PC-9 (cell line): ENCODE measurements at regions not wholly inside any gene's neighbourhood (a gene's known extent, or its start where the extent isn't known, plus 50 kb on each side); places are given as distances from the start of the nearest gene placed in this dataset.

Experiments used
- BruUV-seq: library from RNA; stranded (reverse); fragments of 400-500 nt; replicated peaks from 2 replicates; lab custom pipeline; 2021; lab: Mats Ljungman, UMichigan
- CTCF ChIA-PET: fragments of 300-600 bp; sonication (Branson Sonifier 250); formaldehyde crosslinking; loops from one replicate; lab custom pipeline; 2022; ENCODE audit warnings: antibody characterized with exemption; lab: Charles Lee
- POLR2A ChIA-PET: fragments of 300-600 bp; sonication (Branson Sonifier 250); formaldehyde crosslinking; loops from one replicate; lab custom pipeline; 2022; ENCODE audit warnings: antibody characterized with exemption; ENCODE audit not compliant: unreplicated experiment; lab: Charles Lee
- DNase-seq, 2 experiments: peaks; one replicate each; pipeline versions ENCODE4 v3.0.0 to v3.0.0-alpha.2; 2015 to 2022; ENCODE audit warnings: mixed read lengths in 1 of 2
- H2AFZ ChIP-seq: fragments of 200-600 bp; sonication (generic); 2 replicates; pipeline ENCODE4 v1.8.1; 2017; ENCODE audit warnings: antibody characterized with exemption
- H3F3A ChIP-seq: fragments of 200-600 bp; sonication (generic); 2 replicates; pipeline ENCODE4 v1.8.1; 2017; ENCODE audit warnings: antibody characterized with exemption, mild to moderate bottlenecking, low read depth; ENCODE audit not compliant: insufficient read depth
- H3K27ac ChIP-seq: fragments of 200-600 bp; sonication (generic); 2 replicates; pipeline ENCODE4 v1.6.1; 2016; ENCODE audit warnings: mixed run types
- H3K27me3 ChIP-seq: fragments of 200-600 bp; sonication (generic); 2 replicates; pipeline ENCODE4 v1.6.1; 2016; ENCODE audit warnings: low read depth, mixed run types; ENCODE audit not compliant: insufficient read depth
- H3K36me3 ChIP-seq: fragments of 200-600 bp; sonication (generic); 2 replicates; pipeline ENCODE4 v1.6.1; 2016; ENCODE audit warnings: low read depth, mixed run types
- H3K4me1 ChIP-seq: fragments of 200-600 bp; sonication (generic); replicated peaks from 2 replicates; pipeline ENCODE4 v1.6.1; 2016; ENCODE audit warnings: mixed run types; ENCODE audit not compliant: insufficient read depth
- H3K4me2 ChIP-seq: fragments of 200-600 bp; sonication (generic); 2 replicates; pipeline ENCODE4 v1.6.1; 2017; ENCODE audit warnings: mixed run types
- H3K4me3 ChIP-seq: fragments of 200-600 bp; sonication (generic); 2 replicates; pipeline ENCODE4 v1.6.1; 2016; ENCODE audit warnings: mixed run types
- H3K79me2 ChIP-seq: fragments of 200-600 bp; sonication (generic); 2 replicates; pipeline ENCODE4 v1.6.1; 2017; ENCODE audit warnings: low read depth, mixed run types
- H3K9me2 ChIP-seq: fragments of 200-600 bp; sonication (generic); 2 replicates; pipeline ENCODE4 v1.8.1; 2017; ENCODE audit warnings: mild to moderate bottlenecking; ENCODE audit not compliant: insufficient read depth
- H3K9me3 ChIP-seq: fragments of 200-600 bp; sonication (generic); 2 replicates; pipeline ENCODE4 v1.8.1; 2016; ENCODE audit warnings: low read depth; ENCODE audit not compliant: insufficient read depth
- H4K20me1 ChIP-seq: fragments of 200-600 bp; sonication (generic); 2 replicates; pipeline ENCODE4 v1.8.1; 2017; ENCODE audit not compliant: insufficient read depth
- CTCF ChIP-seq: fragments of 200-600 bp; sonication (generic); conservative IDR thresholded peaks from 2 replicates; pipeline ENCODE4 v1.6.1; 2017; ENCODE audit warnings: mixed run types, antibody characterized with exemption, mild to moderate bottlenecking, moderate library complexity
- EZH2 ChIP-seq: fragments of 200-600 bp; sonication (generic); IDR thresholded peaks from 2 replicates; pipeline ENCODE4 v1.8.0; 2017; ENCODE audit warnings: antibody characterized with exemption, low read depth
- intact Hi-C: fragments of 100-400 bp; cut with micrococcal nuclease; formaldehyde crosslinking; loops from one replicate; pipeline ENCODE4 v1.10.0; 2022; ENCODE audit not compliant: unreplicated experiment

- no TSS peak for BruUV-seq
Measured at GRCh38 chr13:68627379-68627778, 1397.2 kb upstream of the PCDH9 start.

GRCh38 chr13:68616600-68617222 lies 1386.6 kb upstream of the PCDH9 start:
- H3K4me1 ChIP-seq: no peaks in the 10 kb centered on the region
- intact Hi-C loops: no loop called here
- DNase-seq: no peak
- H3F3A ChIP-seq: no peaks in the 10 kb centered on the region
- POLR2A ChIA-PET: no interaction called here
- no peak overlapping the region for H3K4me3 ChIP-seq
- no peaks in the 10 kb centered on the region for H4K20me1 ChIP-seq
- H3K36me3 ChIP-seq: no peaks in the 10 kb centered on the region
- no peaks in the 10 kb centered on the region for H3K79me2 ChIP-seq
- H2AFZ ChIP-seq: no peak overlapping the region
- TF ChIP-seq CTCF (no peak), EZH2 (no peak)
- no peak overlapping the region for H3K4me2 ChIP-seq
- no TSS peak for BruUV-seq
- H3K27me3 ChIP-seq: no peaks in the 10 kb centered on the region
- CTCF ChIA-PET: no interaction called here
- no peaks in the 10 kb centered on the region for H3K9me2 ChIP-seq
- H3K9me3 ChIP-seq: no peaks in the 10 kb centered on the region
- no peak overlapping the region for H3K27ac ChIP-seq

More at GRCh38 chr13:68627379-68627778, 1397.2 kb upstream of the PCDH9 start:
- H3K9me3 ChIP-seq: no peaks in the 10 kb centered on the region
- H3F3A ChIP-seq: no peaks in the 10 kb centered on the region
- H3K4me3 ChIP-seq: no peak overlapping the region
- DNase-seq: no peak
- H3K9me2 ChIP-seq: no peaks in the 10 kb centered on the region
- no peak for TF ChIP-seq CTCF
- no peak for TF ChIP-seq EZH2
- ChIA-PET CTCF (interaction anchor here (0.5 kb wide), 1 partner anchor 165 kb away, joined by 3 read pairs; no protein-coding TSS in a partner anchor), POLR2A (no interaction called here)
- H4K20me1 ChIP-seq: no peaks in the 10 kb centered on the region
- H3K36me3 ChIP-seq: no peaks in the 10 kb centered on the region
- H3K4me2 ChIP-seq: no peak overlapping the region
- H3K27ac ChIP-seq: no peak overlapping the region
- intact Hi-C loops: no loop called here
- H3K4me1 ChIP-seq: no peaks in the 10 kb centered on the region
- no peak overlapping the region for H2AFZ ChIP-seq
- H3K79me2 ChIP-seq: no peaks in the 10 kb centered on the region
- no peaks in the 10 kb centered on the region for H3K27me3 ChIP-seq

GRCh38 chr13:68609661-68610060 lies 1379.5 kb upstream of the PCDH9 start:
- ChIA-PET CTCF (no interaction called here), POLR2A (no interaction called here)
- no peak for DNase-seq
- BruUV-seq: no TSS peak
- intact Hi-C loops: no loop called here
- H4K20me1 ChIP-seq: no peaks in the 10 kb centered on the region
- no peak overlapping the region for H3K4me3 ChIP-seq
- H3K36me3 ChIP-seq: no peaks in the 10 kb centered on the region
- no peaks in the 10 kb centered on the region for H3F3A ChIP-seq
- no peak for TF ChIP-seq EZH2
- no peak for TF ChIP-seq CTCF
- H2AFZ ChIP-seq: no peak overlapping the region
- H3K4me2 ChIP-seq: no peak overlapping the region
- no peaks in the 10 kb centered on the region for H3K4me1 ChIP-seq
- no peak overlapping the region for H3K27ac ChIP-seq
- H3K9me3 ChIP-seq: no peaks in the 10 kb centered on the region
- H3K9me2 ChIP-seq: no peaks in the 10 kb centered on the region
- no peaks in the 10 kb centered on the region for H3K27me3 ChIP-seq
- no peaks in the 10 kb centered on the region for H3K79me2 ChIP-seq
